ENCODE measurements at regions not wholly inside any gene's neighbourhood (a gene's known extent, or its start where the extent isn't known, plus 50 kb on each side); places are given as distances from the start of the nearest gene placed in this dataset.

GRCh38 chr13:108494991-108495645 lies 134.3 kb upstream of the MYO16 start:
- no peaks in the 10 kb centered on the region for H3K36me3 ChIP-seq
- DNase-seq (no peak), ATAC-seq (ENCODE audit: low FRiP score in 2 of 2) (no peak)
- no peaks in the 10 kb centered on the region for H3K9me3 ChIP-seq
- peaks cover 0 to 13% (median 4%) of the 10 kb centered on the region in 4 donors for H3K27me3 ChIP-seq
- WGBS, 2 donors = 0 to 7% methylated on average over 1 to 23 of the region's 40 CpGs
- H3K4me1 ChIP-seq = peaks cover 0 to 16% (median 9%) of the 10 kb centered on the region in 4 donors
- peak overlapping the region in 3 of 4 donors; percentile 42 to 46 (median 45) for H3K4me3 ChIP-seq
- no peak overlapping the region for H3K27ac ChIP-seq
- no peak for TF ChIP-seq POLR2AphosphoS5 (IDR thresholded peaks at IDR 0.05)

DNA sequence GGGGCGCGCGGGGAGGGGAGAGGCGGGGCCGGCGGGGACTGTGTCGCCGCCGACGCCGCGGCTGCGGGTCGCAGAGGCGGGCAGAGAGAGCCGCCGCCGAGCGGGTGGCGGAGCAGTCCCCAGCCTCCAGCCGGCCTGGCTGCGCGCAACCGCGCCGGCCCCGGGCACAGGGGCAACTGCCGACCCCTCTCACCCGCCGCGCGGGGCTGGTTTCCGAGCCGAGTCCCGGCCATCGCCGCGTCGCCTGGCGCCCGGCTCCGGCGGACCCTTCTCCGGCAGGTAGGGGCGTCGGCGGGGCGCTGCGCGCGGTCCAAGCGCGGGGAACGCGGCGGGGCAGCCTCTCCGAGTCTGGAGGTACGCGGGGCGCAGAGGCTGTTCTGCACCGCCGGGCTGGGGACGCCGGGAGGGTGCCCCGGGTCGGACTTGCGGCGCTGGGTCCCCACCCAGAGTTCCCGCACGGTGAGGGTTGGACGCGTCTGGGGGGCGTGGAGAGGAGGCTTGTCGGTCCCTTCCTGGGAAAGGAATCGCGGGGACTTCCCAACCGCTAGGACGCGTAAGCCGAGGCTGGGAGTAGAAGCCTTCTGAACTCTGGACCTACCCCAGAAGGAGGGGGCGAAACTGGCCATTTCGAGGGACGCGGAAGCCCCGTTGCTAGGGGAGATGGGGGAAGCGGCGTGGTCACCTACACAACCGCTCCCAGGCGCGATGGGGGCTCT lies 133.6 kb upstream of the MYO16 start:
- H3K9me3 ChIP-seq = no peaks in the 10 kb centered on the region
- TF ChIP-seq POLR2AphosphoS5 (IDR thresholded peaks at IDR 0.05) (no peak), EP300 (IDR thresholded peaks at IDR 0.05) (no peak), CTCF (IDR thresholded peaks at IDR 0.05) (no peak), POLR2A (IDR thresholded peaks at IDR 0.05) (no peak)
- H3K4me1 ChIP-seq = peaks cover 0 to 16% (median 9%) of the 10 kb centered on the region in 4 donors
- DNase-seq = peak in 1 of 2 donors; percentile 84
- H3K27me3 ChIP-seq = peaks cover 0 to 13% (median 4%) of the 10 kb centered on the region in 4 donors
- peak overlapping the region in 3 of 4 donors; percentile 42 to 46 (median 45) for H3K4me3 ChIP-seq
- no peak overlapping the region for H3K27ac ChIP-seq
- ATAC-seq (ENCODE audit: low FRiP score in 2 of 2) = peak in 1 of 2 donors; percentile 34
- WGBS, 2 donors = 2% methylated on average over 7 to 35 of the region's 90 CpGs
- no peaks in the 10 kb centered on the region for H3K36me3 ChIP-seq

- peak overlapping the region in 3 of 4 donors; percentile 42 to 46 (median 45) for H3K4me3 ChIP-seq
- peak in 1 of 2 donors; percentile 25 for ATAC-seq (ENCODE audit: low FRiP score in 2 of 2)
- H3K9me3 ChIP-seq = no peaks in the 10 kb centered on the region
- H3K36me3 ChIP-seq = no peaks in the 10 kb centered on the region
- 8 to 10% methylated on average over 25 to 30 of the region's 30 CpGs for WGBS, 2 donors
- DNase-seq = peak in 1 of 2 donors; percentile 50
- peaks cover 0 to 16% (median 9%) of the 10 kb centered on the region in 4 donors for H3K4me1 ChIP-seq
- no peak for TF ChIP-seq EP300 (IDR thresholded peaks at IDR 0.05)
- TF ChIP-seq CTCF (IDR thresholded peaks at IDR 0.05) = no peak
- no peak for TF ChIP-seq POLR2AphosphoS5 (IDR thresholded peaks at IDR 0.05)
- TF ChIP-seq POLR2A (IDR thresholded peaks at IDR 0.05) = no peak
- peaks cover 0 to 13% (median 4%) of the 10 kb centered on the region in 4 donors for H3K27me3 ChIP-seq
- H3K27ac ChIP-seq = no peak overlapping the region
Observed at GRCh38 chr13:108496362-108497210, 132.8 kb upstream of the MYO16 start.

- Histone ChIP-seq H3K27ac (no peak overlapping the region), H3K9me3 (no peaks in the 10 kb centered on the region), H3K4me3 (no peak overlapping the region), H3K4me1 (peaks cover 0 to 8% (median 6%) of the 10 kb centered on the region in 4 donors), H3K27me3 (peaks cover 0 to 7% (median 2%) of the 10 kb centered on the region in 4 donors), H3K36me3 (no peaks in the 10 kb centered on the region)
- DNase-seq (no peak), ATAC-seq (ENCODE audit: low FRiP score in 2 of 2) (no peak)
- 76 to 78% methylated on average over 6 of the region's 6 CpGs for whole genome bisulfite sequencing, 2 donors
- TF ChIP-seq CTCF (IDR thresholded peaks at IDR 0.05) = no peak
- no peak for TF ChIP-seq POLR2AphosphoS5 (IDR thresholded peaks at IDR 0.05)
- TF ChIP-seq EP300 (IDR thresholded peaks at IDR 0.05) = no peak
- no peak for TF ChIP-seq POLR2A (IDR thresholded peaks at IDR 0.05)
Observed at GRCh38 chr13:108500711-108501110, 128.7 kb upstream of the MYO16 start.

DNA sequence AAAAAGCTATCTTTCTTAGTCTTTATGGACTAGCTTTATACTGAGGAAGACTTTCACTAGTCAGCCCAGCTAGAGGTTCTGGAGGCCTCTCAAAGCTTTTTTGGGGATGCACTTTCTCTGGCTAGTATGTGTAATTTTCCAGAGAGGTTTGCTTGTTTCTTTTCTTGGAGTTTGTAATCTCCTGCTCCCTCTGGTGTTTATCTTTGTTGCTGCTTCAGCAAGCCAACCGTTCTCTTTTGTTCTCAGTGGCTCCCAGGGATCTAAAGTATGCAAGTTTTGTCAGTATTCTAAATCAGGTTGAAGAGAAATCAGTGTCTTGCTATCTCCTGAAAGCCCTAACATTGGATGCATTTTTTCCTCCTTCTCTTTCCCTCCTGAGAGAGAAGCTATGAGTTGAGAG lies 121.1 kb upstream of the MYO16 start:
- H3K9me3 ChIP-seq = no peaks in the 10 kb centered on the region
- H3K27me3 ChIP-seq = no peaks in the 10 kb centered on the region
- 0 to 6% methylated on average over 1 of the region's 1 CpG for WGBS, 2 donors
- no peaks in the 10 kb centered on the region for H3K36me3 ChIP-seq
- TF ChIP-seq CTCF (IDR thresholded peaks at IDR 0.05) (peak in 4 of 6 experiments; percentile 38 to 49 (median 42)), POLR2AphosphoS5 (IDR thresholded peaks at IDR 0.05) (no peak), POLR2A (IDR thresholded peaks at IDR 0.05) (no peak), EP300 (IDR thresholded peaks at IDR 0.05) (no peak)
- H3K4me3 ChIP-seq = no peak overlapping the region
- no peak overlapping the region for H3K27ac ChIP-seq
- ATAC-seq (ENCODE audit: low FRiP score in 2 of 2) = peak in 1 of 2 donors; percentile 53
- DNase-seq = no peak
- no peaks in the 10 kb centered on the region for H3K4me1 ChIP-seq
